ENCODE measurements at regions not wholly inside any gene's neighbourhood (a gene's known extent, or its start where the extent isn't known, plus 50 kb on each side); places are given as distances from the start of the nearest gene placed in this dataset.

GRCh38 chr2:155513248-155513647, 814.8 kb downstream of the KCNJ3 start:
- TF ChIP-seq CTCF (IDR thresholded peaks at IDR 0.05) (no peak), POLR2A (IDR thresholded peaks at IDR 0.05) (no peak)
